ENCODE measurements at regions not wholly inside any gene's neighbourhood (a gene's known extent, or its start where the extent isn't known, plus 50 kb on each side); places are given as distances from the start of the nearest gene placed in this dataset.

DNA sequence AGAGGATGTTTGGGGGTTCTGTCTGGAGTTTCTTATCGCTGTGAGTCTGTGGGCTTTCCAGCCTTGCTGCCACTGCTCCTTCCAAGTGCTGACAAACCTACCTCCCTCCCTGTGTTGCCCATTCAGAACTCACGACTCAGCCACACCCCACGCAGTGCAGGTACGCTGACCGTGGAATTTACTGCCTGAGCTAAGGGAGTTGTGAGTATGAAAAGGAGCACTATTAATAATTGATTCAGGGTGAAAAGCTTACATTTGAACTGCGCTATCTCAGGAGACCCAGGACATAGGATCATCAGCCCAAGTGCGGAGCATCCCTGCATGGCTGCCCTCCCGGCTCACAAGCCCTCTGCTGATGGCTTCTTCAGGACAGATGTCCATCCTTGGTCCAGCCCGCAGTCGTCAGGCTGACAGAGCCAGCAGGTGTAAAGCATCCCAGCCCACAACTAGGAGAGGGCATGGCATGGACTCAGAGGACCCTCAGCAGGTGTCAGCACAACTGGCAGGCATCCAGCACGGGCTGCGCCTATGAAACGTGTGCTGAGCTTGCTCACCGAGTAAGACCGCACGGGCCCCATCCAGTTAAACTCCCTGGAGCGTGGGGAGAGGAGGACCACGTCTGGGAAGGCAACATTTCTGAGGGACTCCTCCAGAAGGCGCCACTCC, 244.0 kb downstream of the COL4A1 start:
- Mint-ChIP-seq H3K4me1 (no peaks in the 10 kb centered on the region), H3K36me3 (ENCODE audit: low read depth) (no peaks in the 10 kb centered on the region), H3K4me3 (no peak overlapping the region), H3K9me3 (no peaks in the 10 kb centered on the region), H3K27ac (no peak overlapping the region), H3K27me3 (ENCODE audit: low read depth, poor library complexity) (peaks cover 6% of the 10 kb centered on the region)
- DNase-seq: no peak
- TF ChIP-seq, protein P1, sequence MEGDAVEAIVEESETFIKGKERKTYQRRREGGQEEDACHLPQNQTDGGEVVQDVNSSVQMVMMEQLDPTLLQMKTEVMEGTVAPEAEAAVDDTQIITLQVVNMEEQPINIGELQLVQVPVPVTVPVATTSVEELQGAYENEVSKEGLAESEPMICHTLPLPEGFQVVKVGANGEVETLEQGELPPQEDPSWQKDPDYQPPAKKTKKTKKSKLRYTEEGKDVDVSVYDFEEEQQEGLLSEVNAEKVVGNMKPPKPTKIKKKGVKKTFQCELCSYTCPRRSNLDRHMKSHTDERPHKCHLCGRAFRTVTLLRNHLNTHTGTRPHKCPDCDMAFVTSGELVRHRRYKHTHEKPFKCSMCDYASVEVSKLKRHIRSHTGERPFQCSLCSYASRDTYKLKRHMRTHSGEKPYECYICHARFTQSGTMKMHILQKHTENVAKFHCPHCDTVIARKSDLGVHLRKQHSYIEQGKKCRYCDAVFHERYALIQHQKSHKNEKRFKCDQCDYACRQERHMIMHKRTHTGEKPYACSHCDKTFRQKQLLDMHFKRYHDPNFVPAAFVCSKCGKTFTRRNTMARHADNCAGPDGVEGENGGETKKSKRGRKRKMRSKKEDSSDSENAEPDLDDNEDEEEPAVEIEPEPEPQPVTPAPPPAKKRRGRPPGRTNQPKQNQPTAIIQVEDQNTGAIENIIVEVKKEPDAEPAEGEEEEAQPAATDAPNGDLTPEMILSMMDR (IDR thresholded peaks at IDR 0.05): no peak

DNA sequence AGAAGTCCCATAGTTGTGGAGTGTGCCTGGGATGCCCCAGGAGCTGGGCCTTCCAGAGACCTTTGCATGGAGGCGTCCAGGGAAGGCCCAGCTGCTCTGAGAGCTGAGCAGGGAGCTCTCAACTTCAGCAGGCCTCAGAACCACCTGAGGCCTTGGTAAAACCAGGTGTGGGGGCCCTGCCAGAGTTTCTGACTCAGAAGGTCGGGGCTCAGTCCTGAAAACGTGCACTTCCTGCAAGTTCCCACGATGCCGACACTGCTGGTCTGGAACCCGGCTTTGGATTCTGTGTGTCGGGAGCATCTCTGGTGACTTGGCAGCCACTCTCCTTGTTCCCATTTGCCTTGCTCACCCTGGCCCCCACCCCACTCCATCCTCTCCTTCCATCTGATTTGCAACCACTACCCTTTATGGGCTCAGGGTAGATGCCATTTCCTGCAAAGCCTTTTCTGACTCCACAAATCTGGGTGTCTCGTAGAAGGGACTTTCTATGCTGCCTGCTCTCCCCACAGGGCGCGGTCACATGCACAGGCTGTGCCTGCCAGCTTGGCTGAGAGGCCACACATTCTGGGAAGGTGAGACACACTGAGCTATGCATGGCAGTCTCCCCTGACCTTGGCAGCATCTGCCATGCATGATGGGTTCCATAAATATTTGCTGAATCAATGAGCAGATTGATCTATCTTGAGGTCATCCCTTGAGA, 244.7 kb downstream of the COL4A1 start:
- Mint-ChIP-seq H3K4me1 (peaks cover under 1% of the 10 kb centered on the region), H3K27me3 (ENCODE audit: low read depth, poor library complexity) (peaks cover 6% of the 10 kb centered on the region), H3K9me3 (no peaks in the 10 kb centered on the region), H3K4me3 (no peak overlapping the region), H3K36me3 (ENCODE audit: low read depth) (no peaks in the 10 kb centered on the region), H3K27ac (no peak overlapping the region)
- DNase-seq: no peak
- TF ChIP-seq, protein P1 (IDR thresholded peaks at IDR 0.05): no peak

- no peak overlapping the region for H3K27ac Mint-ChIP-seq
- TF ChIP-seq, protein P1 (IDR thresholded peaks at IDR 0.05): no peak
- DNase-seq: no peak
- peaks cover 6% of the 10 kb centered on the region for H3K27me3 Mint-ChIP-seq (ENCODE audit: low read depth, poor library complexity)
- peaks cover 6% of the 10 kb centered on the region for H3K4me1 Mint-ChIP-seq
- H3K4me3 Mint-ChIP-seq: no peak overlapping the region
- H3K9me3 Mint-ChIP-seq: no peaks in the 10 kb centered on the region
- H3K36me3 Mint-ChIP-seq (ENCODE audit: low read depth): no peaks in the 10 kb centered on the region
These were observed 245.7 kb downstream of the COL4A1 start for GRCh38 chr13:110061270-110061669.

DNA sequence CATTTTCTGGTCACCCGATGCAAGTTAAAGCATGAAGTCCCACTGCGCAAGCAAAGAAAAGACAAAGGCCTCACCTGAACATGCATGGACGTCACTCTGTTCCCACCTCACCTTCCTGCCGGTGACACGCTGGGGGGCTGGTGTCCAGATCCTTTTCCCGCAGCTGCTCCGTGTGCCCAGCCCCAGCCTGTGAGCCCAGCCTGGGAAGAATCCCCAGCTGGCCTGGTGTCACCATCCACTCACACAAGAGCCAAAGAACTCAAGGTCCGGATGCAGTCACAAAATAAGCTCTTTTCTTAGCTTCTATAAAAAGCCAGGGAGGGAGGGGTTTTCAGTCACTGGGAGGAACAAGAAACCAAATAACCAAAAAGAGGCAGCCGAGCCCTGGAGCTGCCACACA, 249.9 kb downstream of the COL4A1 start:
- H3K36me3 Mint-ChIP-seq (ENCODE audit: low read depth): no peaks in the 10 kb centered on the region
- DNase-seq: no peak
- no peaks in the 10 kb centered on the region for H3K27me3 Mint-ChIP-seq (ENCODE audit: low read depth, poor library complexity)
- no peaks in the 10 kb centered on the region for H3K9me3 Mint-ChIP-seq
- H3K4me1 Mint-ChIP-seq: peaks cover 6% of the 10 kb centered on the region
- TF ChIP-seq, protein P1 (IDR thresholded peaks at IDR 0.05): no peak
- H3K4me3 Mint-ChIP-seq: no peak overlapping the region
- peak overlapping the region; percentile 9 for H3K27ac Mint-ChIP-seq

GRCh38 chr13:110056640-110057039, 250.3 kb downstream of the COL4A1 start:
- no peak overlapping the region for H3K4me3 Mint-ChIP-seq

More at GRCh38 chr13:110056640-110057039, 250.3 kb downstream of the COL4A1 start:
- Mint-ChIP-seq H3K36me3 (ENCODE audit: low read depth) (no peaks in the 10 kb centered on the region), H3K27me3 (ENCODE audit: low read depth, poor library complexity) (no peaks in the 10 kb centered on the region), H3K27ac (peak overlapping the region; percentile 9), H3K4me1 (peaks cover 6% of the 10 kb centered on the region), H3K9me3 (no peaks in the 10 kb centered on the region)
- no peak for DNase-seq
- TF ChIP-seq, protein P1 (IDR thresholded peaks at IDR 0.05): no peak

Data from nephron progenitor cell (in vitro differentiated cells).